Upper lobe of left lung (tissue), 4 donors: ENCODE measurements at regions not wholly inside any gene's neighbourhood (a gene's known extent, or its start where the extent isn't known, plus 50 kb on each side); places are given as distances from the start of the nearest gene placed in this dataset.

ENCODE experiments used
- EP300 ChIP-seq, 4 donors: sonication (generic); formaldehyde crosslinking; IDR thresholded peaks; one replicate each; pipeline ENCODE4 v1.5.1; 2017; ENCODE audit warnings: antibody characterized with exemption in 4 of 4, control low read depth in 2 of 4
- POLR2A ChIP-seq, 4 donors: fragments of 450-650 bp; IDR thresholded peaks; one replicate each; pipeline ENCODE4 v1.5.1; 2016 to 2017; ENCODE audit warnings: antibody characterized with exemption in 4 of 4, mild to moderate bottlenecking in 2 of 4
- TF ChIP-seq, protein P1 (sequence below), 6 experiments: fragments of 450-650 bp in 4 of 6; fragments of 200-600 bp in 2 of 6; sonication (generic) in 2 of 6; IDR thresholded peaks; one replicate each; pipeline ENCODE4 v1.5.1; 2016 to 2019; ENCODE audit warnings: antibody characterized with exemption in 6 of 6

DNA sequence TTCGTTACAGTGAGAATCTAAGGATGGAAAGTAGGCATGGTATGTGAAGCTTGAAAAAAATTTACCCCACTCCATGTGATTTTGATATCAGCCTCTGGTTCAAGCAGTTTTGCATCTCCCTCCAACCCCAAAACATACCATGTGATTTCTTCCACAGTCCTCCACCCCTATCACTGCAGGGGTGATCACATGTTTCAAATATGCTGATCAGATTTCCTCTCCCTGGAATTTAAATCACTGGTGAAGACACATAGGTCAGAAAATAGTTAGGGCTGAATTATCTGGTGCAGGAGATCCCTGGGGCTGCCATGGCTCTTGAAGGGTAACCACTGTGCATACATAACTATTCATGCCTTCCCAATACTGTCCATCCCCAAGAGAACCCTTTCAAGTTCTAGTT, 119.7 kb upstream of the THRB start:
- TF ChIP-seq, protein P1, sequence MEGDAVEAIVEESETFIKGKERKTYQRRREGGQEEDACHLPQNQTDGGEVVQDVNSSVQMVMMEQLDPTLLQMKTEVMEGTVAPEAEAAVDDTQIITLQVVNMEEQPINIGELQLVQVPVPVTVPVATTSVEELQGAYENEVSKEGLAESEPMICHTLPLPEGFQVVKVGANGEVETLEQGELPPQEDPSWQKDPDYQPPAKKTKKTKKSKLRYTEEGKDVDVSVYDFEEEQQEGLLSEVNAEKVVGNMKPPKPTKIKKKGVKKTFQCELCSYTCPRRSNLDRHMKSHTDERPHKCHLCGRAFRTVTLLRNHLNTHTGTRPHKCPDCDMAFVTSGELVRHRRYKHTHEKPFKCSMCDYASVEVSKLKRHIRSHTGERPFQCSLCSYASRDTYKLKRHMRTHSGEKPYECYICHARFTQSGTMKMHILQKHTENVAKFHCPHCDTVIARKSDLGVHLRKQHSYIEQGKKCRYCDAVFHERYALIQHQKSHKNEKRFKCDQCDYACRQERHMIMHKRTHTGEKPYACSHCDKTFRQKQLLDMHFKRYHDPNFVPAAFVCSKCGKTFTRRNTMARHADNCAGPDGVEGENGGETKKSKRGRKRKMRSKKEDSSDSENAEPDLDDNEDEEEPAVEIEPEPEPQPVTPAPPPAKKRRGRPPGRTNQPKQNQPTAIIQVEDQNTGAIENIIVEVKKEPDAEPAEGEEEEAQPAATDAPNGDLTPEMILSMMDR (IDR thresholded peaks at IDR 0.05) = no peak
- TF ChIP-seq EP300 (IDR thresholded peaks at IDR 0.05) (no peak), POLR2A (IDR thresholded peaks at IDR 0.05) (no peak)
